Hepatocyte (in vitro differentiated cells): ENCODE measurements at regions not wholly inside any gene's neighbourhood (a gene's known extent, or its start where the extent isn't known, plus 50 kb on each side); places are given as distances from the start of the nearest gene placed in this dataset.

Source experiments
- DNase-seq: peaks from one replicate; pipeline ENCODE4 v3.0.0-alpha.2; 2016; ENCODE audit warnings: low spot score
- H2AFZ ChIP-seq: fragments of 200-600 bp; sonication (generic); 2 replicates; pipeline ENCODE4 v1.6.0; 2016; ENCODE audit warnings: antibody characterized with exemption, mild to moderate bottlenecking
- H3K27ac ChIP-seq: fragments of 200-600 bp; sonication (generic); 2 replicates; pipeline ENCODE4 v1.5.1; 2016; ENCODE audit warnings: mild to moderate bottlenecking
- H3K27me3 ChIP-seq: fragments of 200-600 bp; sonication (generic); 2 replicates; pipeline ENCODE4 v1.6.1; 2016
- H3K36me3 ChIP-seq: fragments of 200-600 bp; sonication (generic); replicated peaks from 2 replicates; pipeline ENCODE4 v1.5.1; 2016; ENCODE audit warnings: low read depth; ENCODE audit not compliant: insufficient read depth
- H3K4me1 ChIP-seq: fragments of 200-600 bp; sonication (generic); 2 replicates; pipeline ENCODE4 v1.5.1; 2016; ENCODE audit warnings: mild to moderate bottlenecking, moderate library complexity; ENCODE audit not compliant: insufficient read depth
- H3K4me2 ChIP-seq: fragments of 200-600 bp; sonication (generic); 2 replicates; pipeline ENCODE4 v1.6.0; 2016
- H3K4me3 ChIP-seq: fragments of 200-600 bp; sonication (generic); 2 replicates; pipeline ENCODE4 v1.5.1; 2016; ENCODE audit warnings: mild to moderate bottlenecking
- H3K79me2 ChIP-seq: fragments of 200-600 bp; sonication (generic); 2 replicates; pipeline ENCODE4 v1.6.0; 2017; ENCODE audit warnings: mild to moderate bottlenecking
- H3K9me2 ChIP-seq: fragments of 200-600 bp; sonication (generic); replicated peaks from 2 replicates; pipeline ENCODE4 v1.6.0; 2017; ENCODE audit warnings: mild to moderate bottlenecking; ENCODE audit not compliant: insufficient read depth
- H3K9me3 ChIP-seq: fragments of 200-600 bp; sonication (generic); 2 replicates; pipeline ENCODE4 v1.5.1; 2016; ENCODE audit warnings: low read depth, mild to moderate bottlenecking
- H4K20me1 ChIP-seq: fragments of 200-600 bp; sonication (generic); 2 replicates; pipeline ENCODE4 v1.6.0; 2016; ENCODE audit warnings: mild to moderate bottlenecking; ENCODE audit not compliant: insufficient read depth, poor library complexity, severe bottlenecking
- CTCF ChIP-seq: fragments of 200-600 bp; sonication (generic); IDR thresholded peaks from 2 replicates; pipeline ENCODE4 v1.5.1; 2016; ENCODE audit warnings: antibody characterized with exemption, mild to moderate bottlenecking; ENCODE audit not compliant: poor library complexity
- EZH2 ChIP-seq: fragments of 200-600 bp; sonication (generic); IDR thresholded peaks from 2 replicates; pipeline ENCODE4 v1.6.1; 2016; ENCODE audit warnings: antibody characterized with exemption, mild to moderate bottlenecking, borderline replicate concordance
- EZH2phosphoT487 ChIP-seq: fragments of 200-600 bp; sonication (generic); IDR thresholded peaks from one replicate; pipeline ENCODE4 v1.6.1; 2018; ENCODE audit warnings: antibody characterized with exemption, mild to moderate bottlenecking, low read depth, moderate library complexity; ENCODE audit not compliant: unreplicated experiment, severe bottlenecking
- WGBS: methylation state at CpG from one replicate; pipeline ENCODE4 v1.1.6; 2016; ENCODE audit warnings: low lambda C conversion rate; ENCODE audit errors: missing lambda C conversion rate; 5-methylcytosine and 5-hydroxymethylcytosine counted together

GRCh38 chr14:55986069-55986468, 132.1 kb upstream of the PELI2 start:
- no peaks in the 10 kb centered on the region for H3K79me2 ChIP-seq
- H3K4me3 ChIP-seq, result no peak overlapping the region
- H3K9me3 ChIP-seq, result no peaks in the 10 kb centered on the region
- H3K4me1 ChIP-seq, result no peaks in the 10 kb centered on the region
- H4K20me1 ChIP-seq, result no peaks in the 10 kb centered on the region
- H3K27me3 ChIP-seq, result no peaks in the 10 kb centered on the region
- no peak for DNase-seq
- H3K9me2 ChIP-seq, result no peaks in the 10 kb centered on the region
- no peaks in the 10 kb centered on the region for H3K36me3 ChIP-seq
- H3K4me2 ChIP-seq, result no peak overlapping the region
- TF ChIP-seq EZH2 (no peak), CTCF (no peak), EZH2phosphoT487 (no peak)
- 47% methylated on average over 2 of the region's 2 CpGs for WGBS
- H2AFZ ChIP-seq, result no peak overlapping the region
- no peak overlapping the region for H3K27ac ChIP-seq

DNA sequence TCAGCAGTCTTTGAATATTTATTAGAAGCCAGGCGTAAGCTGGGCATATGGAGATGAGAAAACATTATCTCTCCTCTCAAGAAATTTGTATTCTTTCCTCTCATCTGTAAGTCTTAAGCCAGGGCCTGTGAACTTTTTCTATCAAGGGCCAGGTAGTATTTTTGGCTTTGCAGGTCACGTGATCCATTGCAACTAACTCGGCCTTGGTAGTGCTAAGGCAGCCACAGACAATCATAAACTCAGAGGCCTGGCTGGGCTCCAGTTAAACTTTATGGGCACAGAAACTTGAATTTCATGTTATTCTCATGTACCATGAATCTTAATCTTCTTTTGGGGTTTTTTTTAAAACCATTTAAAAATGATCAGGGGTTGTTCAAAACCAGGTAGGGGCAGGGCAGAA, 117.4 kb upstream of the PELI2 start:
- TF ChIP-seq EZH2, result no peak
- no peak for TF ChIP-seq CTCF
- no peak for TF ChIP-seq EZH2phosphoT487
- Histone ChIP-seq H3K27me3 (no peaks in the 10 kb centered on the region), H3K9me3 (no peaks in the 10 kb centered on the region), H3K9me2 (no peaks in the 10 kb centered on the region), H3K4me2 (no peak overlapping the region), H2AFZ (no peak overlapping the region), H3K79me2 (no peaks in the 10 kb centered on the region), H3K27ac (no peak overlapping the region), H3K4me3 (no peak overlapping the region), H3K4me1 (peaks cover 24% of the 10 kb centered on the region), H3K36me3 (no peaks in the 10 kb centered on the region), H4K20me1 (no peaks in the 10 kb centered on the region)
- DNase-seq, result no peak
- 80% methylated on average over 3 of the region's 3 CpGs for WGBS

DNA sequence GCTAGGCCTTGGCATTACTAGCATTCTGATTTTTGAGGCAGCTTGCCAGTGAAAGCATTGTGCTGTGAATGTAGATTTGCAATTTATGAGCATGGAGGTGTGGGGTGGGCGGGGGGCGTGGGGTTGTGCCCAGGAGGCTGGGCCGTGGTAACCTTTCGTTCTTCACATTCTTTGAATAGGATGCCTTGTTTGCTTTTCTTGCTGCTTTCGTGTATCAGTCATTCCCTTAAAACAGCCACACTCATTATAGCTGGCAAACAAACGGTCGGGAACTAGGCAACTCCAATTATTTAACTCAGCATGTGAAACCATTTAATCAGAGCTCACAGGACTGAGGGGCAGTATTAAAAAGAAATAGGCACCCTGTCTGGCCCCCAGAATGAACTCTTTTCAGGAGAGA, 115.9 kb upstream of the PELI2 start:
- WGBS, result 58% methylated on average over 7 of the region's 7 CpGs
- no peak overlapping the region for H3K4me3 ChIP-seq
- no peaks in the 10 kb centered on the region for H3K27me3 ChIP-seq
- H2AFZ ChIP-seq, result no peak overlapping the region
- H3K9me2 ChIP-seq, result no peaks in the 10 kb centered on the region
- TF ChIP-seq CTCF, result no peak
- no peak for TF ChIP-seq EZH2
- TF ChIP-seq EZH2phosphoT487, result no peak
- no peaks in the 10 kb centered on the region for H3K9me3 ChIP-seq
- no peak overlapping the region for H3K4me2 ChIP-seq
- H4K20me1 ChIP-seq, result no peaks in the 10 kb centered on the region
- peak; percentile 14 for DNase-seq
- H3K4me1 ChIP-seq, result peaks cover 27% of the 10 kb centered on the region
- H3K36me3 ChIP-seq, result no peaks in the 10 kb centered on the region
- no peaks in the 10 kb centered on the region for H3K79me2 ChIP-seq
- peak overlapping the region; percentile 33 for H3K27ac ChIP-seq
